Lung (tissue), 11 donors: ENCODE measurements at regions not wholly inside any gene's neighbourhood (a gene's known extent, or its start where the extent isn't known, plus 50 kb on each side); places are given as distances from the start of the nearest gene placed in this dataset.

Source experiments
- ATAC-seq: fragments of 200-7000 bp; cut with Tn5 transposase; one replicate; pipeline ENCODE4 v1.9.1; 2020; ENCODE audit warnings: moderate number of reproducible peaks; ENCODE audit not compliant: insufficient read depth, low FRiP score
- DNase-seq, 3 donors: peaks; one replicate each; pipeline ENCODE4 v3.0.0-alpha.2; 2013 to 2017
- H3K27ac ChIP-seq, 2 donors: one replicate each; pipeline ENCODE4 v1.5.1; 2013; ENCODE audit warnings: mild to moderate bottlenecking in 2 of 2, moderate library complexity in 2 of 2, control low read depth in 1 of 2, inconsistent platforms in 1 of 2, low read depth in 1 of 2, low read length in 1 of 2
- H3K27me3 ChIP-seq, 3 donors: one replicate each; pipeline ENCODE4 v1.5.1; 2013; ENCODE audit warnings: low read length in 2 of 3; ENCODE audit not compliant: control insufficient read depth in 3 of 3, insufficient read depth in 3 of 3
- H3K36me3 ChIP-seq, 4 donors: one replicate each; pipeline ENCODE4 v1.5.1; 2013; ENCODE audit warnings: low read length in 4 of 4, mild to moderate bottlenecking in 1 of 4, moderate library complexity in 1 of 4; ENCODE audit not compliant: control insufficient read depth in 4 of 4, insufficient read depth in 4 of 4
- H3K4me1 ChIP-seq, 5 donors: one replicate each; pipeline ENCODE4 v1.5.1; 2013; ENCODE audit warnings: low read length in 5 of 5, mild to moderate bottlenecking in 2 of 5, moderate library complexity in 1 of 5; ENCODE audit not compliant: control insufficient read depth in 5 of 5, insufficient read depth in 5 of 5
- H3K4me3 ChIP-seq: one replicate; pipeline ENCODE4 v1.5.1; 2013; ENCODE audit warnings: mild to moderate bottlenecking, control low read depth, moderate library complexity
- H3K9ac ChIP-seq, 2 donors: one replicate each; pipeline ENCODE4 v1.5.1; 2013; ENCODE audit warnings: low read length in 2 of 2, control low read depth in 1 of 2; ENCODE audit not compliant: insufficient read depth in 1 of 2
- H3K9me3 ChIP-seq, 4 donors: one replicate each; pipeline ENCODE4 v1.5.1; 2013; ENCODE audit warnings: low read length in 3 of 4, mild to moderate bottlenecking in 1 of 4, moderate library complexity in 1 of 4; ENCODE audit not compliant: control insufficient read depth in 4 of 4, insufficient read depth in 3 of 4
- CTCF ChIP-seq: IDR thresholded peaks from 2 replicates; pipeline ENCODE4 v1.5.1; 2012; ENCODE audit warnings: mild to moderate bottlenecking; ENCODE audit errors: control extremely low read depth, extremely low read depth
- WGBS, 2 donors: extraction: QIAGEN DNeasy Blood & Tissue Kit; methylation state at CpG; one replicate each; pipeline ENCODE4 v1.1.7; 2013; 5-methylcytosine and 5-hydroxymethylcytosine counted together
- donor health status: control.
- donor health status: control.
- donor health status: Bipolar disorder and iron deficiency.
- donor health status: healthy.
- donor health status: DM: yes; HTN: yes; CAD: no.

GRCh38 chr11:32313477-32313876, 121.9 kb downstream of the WT1 start:
- no peak overlapping the region for H3K27ac ChIP-seq
- H3K9ac ChIP-seq, result no peak overlapping the region
- DNase-seq, result no peak
- no peak for TF ChIP-seq CTCF
- H3K4me3 ChIP-seq, result no peak overlapping the region
- H3K4me1 ChIP-seq, result peaks cover 0 to 6% (median 0%) of the 10 kb centered on the region in 5 donors
- no peak for ATAC-seq
- H3K9me3 ChIP-seq, result peaks cover 0 to 4% (median 0%) of the 10 kb centered on the region in 4 donors
- 86 to 91% methylated on average over 6 of the region's 6 CpGs for WGBS, 2 donors
- H3K36me3 ChIP-seq, result no peaks in the 10 kb centered on the region
- no peaks in the 10 kb centered on the region for H3K27me3 ChIP-seq

DNA sequence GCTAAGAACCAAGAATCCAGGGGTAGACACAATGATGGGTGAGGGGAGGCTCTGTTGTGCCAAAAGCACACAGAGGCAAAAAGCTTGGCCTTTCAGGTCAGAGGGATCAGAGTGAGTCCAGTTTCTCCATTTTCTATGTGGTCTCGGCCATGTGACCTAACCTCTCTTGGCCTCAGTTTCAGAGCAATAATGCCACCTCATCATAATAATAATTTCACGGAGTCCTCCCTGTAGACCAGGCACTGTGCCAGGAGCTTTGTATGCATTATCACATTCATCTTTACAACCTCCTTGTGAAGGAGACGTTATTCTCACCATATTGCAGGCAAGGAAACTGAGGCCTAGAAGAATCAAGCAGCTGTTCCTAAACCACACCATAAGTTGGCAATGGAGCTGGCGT, 120.2 kb downstream of the WT1 start:
- no peak overlapping the region for H3K27ac ChIP-seq
- peaks cover 0 to 4% (median 3%) of the 10 kb centered on the region in 3 donors for H3K27me3 ChIP-seq
- DNase-seq (no peak), ATAC-seq (no peak)
- 77 to 81% methylated on average over 4 of the region's 4 CpGs for WGBS, 2 donors
- peaks cover 0 to 4% (median 0%) of the 10 kb centered on the region in 4 donors for H3K9me3 ChIP-seq
- no peaks in the 10 kb centered on the region for H3K36me3 ChIP-seq
- no peak overlapping the region for H3K9ac ChIP-seq
- H3K4me3 ChIP-seq, result no peak overlapping the region
- peaks cover 0 to 6% (median 0%) of the 10 kb centered on the region in 5 donors for H3K4me1 ChIP-seq
- no peak for TF ChIP-seq CTCF

GRCh38 chr11:32316232-32316631, 119.1 kb downstream of the WT1 start:
- WGBS, 2 donors, result 81 to 90% methylated on average over 3 of the region's 3 CpGs
- H3K4me1 ChIP-seq, result peaks cover 0 to 6% (median 0%) of the 10 kb centered on the region in 5 donors
- no peak for TF ChIP-seq CTCF

More at GRCh38 chr11:32316232-32316631, 119.1 kb downstream of the WT1 start:
- Histone ChIP-seq H3K27me3 (peaks cover 4 to 6% (median 5%) of the 10 kb centered on the region in 3 donors), H3K9ac (no peak overlapping the region), H3K36me3 (no peaks in the 10 kb centered on the region), H3K9me3 (peaks cover 0 to 4% (median 0%) of the 10 kb centered on the region in 4 donors), H3K27ac (no peak overlapping the region), H3K4me3 (no peak overlapping the region)
- no peak for DNase-seq
- no peak for ATAC-seq
